IPS-20b (cell line): ENCODE measurements at regions not wholly inside any gene's neighbourhood (a gene's known extent, or its start where the extent isn't known, plus 50 kb on each side); places are given as distances from the start of the nearest gene placed in this dataset.

ENCODE experiments used
- H3K27ac ChIP-seq: one replicate; pipeline ENCODE4 v1.5.1; 2013; ENCODE audit warnings: low read length
- H3K27me3 ChIP-seq: 2 replicates; pipeline ENCODE4 v1.6.1; 2013; ENCODE audit warnings: mild to moderate bottlenecking, low read length, inconsistent platforms; ENCODE audit not compliant: insufficient read depth
- H3K36me3 ChIP-seq: 2 replicates; pipeline ENCODE4 v1.6.1; 2013; ENCODE audit warnings: low read depth, mild to moderate bottlenecking, inconsistent platforms, low read length, moderate library complexity; ENCODE audit not compliant: insufficient read depth
- H3K4me1 ChIP-seq: 2 replicates; pipeline ENCODE4 v1.6.1; 2013; ENCODE audit warnings: mild to moderate bottlenecking, control low read depth, inconsistent platforms, low read length, moderate library complexity; ENCODE audit not compliant: insufficient read depth
- H3K4me3 ChIP-seq: 2 replicates; pipeline ENCODE4 v1.5.1; 2013; ENCODE audit warnings: mild to moderate bottlenecking, low read length, inconsistent platforms
- H3K9ac ChIP-seq: 2 replicates; pipeline ENCODE4 v1.6.1; 2013; ENCODE audit warnings: low read depth, mild to moderate bottlenecking, inconsistent platforms, low read length, moderate library complexity
- H3K9me3 ChIP-seq: 2 replicates; pipeline ENCODE4 v1.6.1; 2013; ENCODE audit warnings: mild to moderate bottlenecking, low read depth, low read length, inconsistent platforms; ENCODE audit not compliant: insufficient read depth

DNA sequence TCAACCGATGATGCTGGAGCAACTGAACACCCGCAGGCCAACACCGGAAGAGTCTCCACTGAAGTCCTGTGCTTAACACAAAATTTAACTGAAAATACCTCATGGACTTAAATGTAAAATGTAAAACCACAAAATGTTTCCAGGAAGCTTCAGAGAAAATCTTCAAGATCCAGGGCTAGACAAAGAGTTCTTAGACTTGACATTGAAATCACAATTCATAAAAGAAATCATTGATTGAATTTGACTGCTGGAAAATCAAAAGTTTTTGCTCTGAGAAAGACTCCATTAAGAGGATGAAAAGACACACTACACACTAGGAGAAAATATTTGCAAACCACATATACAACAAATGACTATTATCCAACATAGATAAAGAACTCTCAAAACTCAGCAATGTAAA lies 234.7 kb upstream of the PPP2R2D start:
- Histone ChIP-seq H3K36me3 (no peaks in the 10 kb centered on the region), H3K9ac (no peak overlapping the region), H3K27ac (no peak overlapping the region), H3K9me3 (no peaks in the 10 kb centered on the region), H3K4me3 (no peak overlapping the region), H3K27me3 (no peaks in the 10 kb centered on the region), H3K4me1 (no peaks in the 10 kb centered on the region)

- Histone ChIP-seq H3K4me1 (no peaks in the 10 kb centered on the region), H3K9me3 (peaks cover under 1% of the 10 kb centered on the region; the same call in 1 of the 2 replicates), H3K27me3 (no peaks in the 10 kb centered on the region), H3K27ac (no peak overlapping the region), H3K36me3 (no peaks in the 10 kb centered on the region), H3K4me3 (no peak overlapping the region), H3K9ac (no peak overlapping the region)
Observed at GRCh38 chr10:131667047-131667446, 233.8 kb upstream of the PPP2R2D start.

DNA sequence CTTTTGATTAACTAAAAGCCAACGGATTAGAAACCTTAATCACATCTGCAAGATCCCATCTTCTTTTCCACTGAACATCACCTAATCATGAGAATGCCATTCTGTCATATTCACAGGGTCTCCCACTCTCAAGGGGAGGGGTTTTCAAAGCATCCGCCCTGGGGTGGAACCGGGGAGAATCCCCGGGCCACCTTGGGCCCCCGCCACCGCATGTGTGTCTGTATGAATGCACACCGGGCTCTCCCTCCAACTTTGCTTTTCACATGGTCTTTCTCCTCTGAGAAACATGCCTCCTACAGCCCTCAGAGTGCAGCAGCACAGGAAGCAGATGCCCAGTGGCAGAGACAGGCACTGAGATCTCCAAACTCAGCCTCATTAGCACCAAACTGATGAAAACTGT lies 233.2 kb upstream of the PPP2R2D start:
- H3K36me3 ChIP-seq, result no peaks in the 10 kb centered on the region
- H3K9me3 ChIP-seq, result peaks cover 5% of the 10 kb centered on the region; the same call in 1 of the 2 replicates
- no peak overlapping the region for H3K27ac ChIP-seq
- no peaks in the 10 kb centered on the region for H3K4me1 ChIP-seq
- no peaks in the 10 kb centered on the region for H3K27me3 ChIP-seq
- H3K9ac ChIP-seq, result no peak overlapping the region
- no peak overlapping the region for H3K4me3 ChIP-seq

GRCh38 chr10:131668903-131669302 lies 231.9 kb upstream of the PPP2R2D start:
- Histone ChIP-seq H3K27me3 (no peaks in the 10 kb centered on the region), H3K4me3 (no peak overlapping the region), H3K27ac (no peak overlapping the region), H3K36me3 (no peaks in the 10 kb centered on the region), H3K9ac (no peak overlapping the region), H3K4me1 (no peaks in the 10 kb centered on the region), H3K9me3 (peaks cover 5% of the 10 kb centered on the region; the same call in 1 of the 2 replicates)

- Histone ChIP-seq H3K4me1 (no peaks in the 10 kb centered on the region), H3K9ac (no peak overlapping the region), H3K9me3 (peaks cover 5% of the 10 kb centered on the region; the same call in 1 of the 2 replicates), H3K36me3 (no peaks in the 10 kb centered on the region), H3K27me3 (no peaks in the 10 kb centered on the region; the same call in 1 of the 2 replicates), H3K4me3 (no peak overlapping the region), H3K27ac (no peak overlapping the region)
Observed at GRCh38 chr10:131669838-131670237, 231.0 kb upstream of the PPP2R2D start.

- Histone ChIP-seq H3K4me1 (no peaks in the 10 kb centered on the region), H3K36me3 (no peaks in the 10 kb centered on the region), H3K27ac (no peak overlapping the region), H3K4me3 (no peak overlapping the region), H3K9ac (no peak overlapping the region), H3K27me3 (peaks cover 5% of the 10 kb centered on the region; the same call in 1 of the 2 replicates), H3K9me3 (peaks cover 5% of the 10 kb centered on the region; the same call in 1 of the 2 replicates)
Observed at GRCh38 chr10:131670341-131670740, 230.5 kb upstream of the PPP2R2D start.

DNA sequence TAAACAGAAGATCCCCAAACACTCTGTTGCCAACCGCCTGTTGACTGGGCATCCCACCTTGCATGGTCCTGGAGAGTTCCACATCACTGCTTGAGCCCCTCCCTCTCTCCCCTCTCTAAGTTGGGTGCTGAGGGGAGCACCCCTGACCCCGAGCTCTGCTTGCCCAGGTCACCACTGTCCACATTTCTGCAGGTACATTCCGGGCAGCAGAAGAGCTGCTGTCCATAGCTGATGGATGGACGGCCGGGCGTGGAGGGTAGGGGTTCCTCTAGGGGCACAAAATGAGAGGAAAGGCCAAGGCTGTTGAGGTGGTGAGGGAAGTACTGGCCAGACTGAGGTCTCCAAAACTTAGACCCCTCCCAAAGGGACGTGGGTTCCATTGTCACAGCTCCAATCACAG lies 227.4 kb upstream of the PPP2R2D start:
- Histone ChIP-seq H3K4me3 (no peak overlapping the region), H3K27me3 (peaks cover 15% of the 10 kb centered on the region), H3K9me3 (peaks cover 5% of the 10 kb centered on the region; the same call in 1 of the 2 replicates), H3K4me1 (peaks cover 13% of the 10 kb centered on the region), H3K27ac (no peak overlapping the region), H3K9ac (no peak overlapping the region), H3K36me3 (no peaks in the 10 kb centered on the region)

GRCh38 chr10:131674130-131674529 lies 226.7 kb upstream of the PPP2R2D start:
- H3K9me3 ChIP-seq, result peaks cover 5% of the 10 kb centered on the region; the same call in 1 of the 2 replicates
- H3K27me3 ChIP-seq, result peaks cover 15% of the 10 kb centered on the region
- H3K4me3 ChIP-seq, result no peak overlapping the region
- peaks cover 13% of the 10 kb centered on the region for H3K4me1 ChIP-seq
- H3K9ac ChIP-seq, result no peak overlapping the region
- H3K27ac ChIP-seq, result no peak overlapping the region
- no peaks in the 10 kb centered on the region for H3K36me3 ChIP-seq

- Histone ChIP-seq H3K4me1 (peaks cover 13% of the 10 kb centered on the region), H3K36me3 (no peaks in the 10 kb centered on the region), H3K27me3 (peaks cover 24% of the 10 kb centered on the region), H3K27ac (no peak overlapping the region), H3K9ac (no peak overlapping the region), H3K4me3 (no peak overlapping the region), H3K9me3 (peaks cover 5% of the 10 kb centered on the region; the same call in 1 of the 2 replicates)
Observed at GRCh38 chr10:131675104-131675503, 225.7 kb upstream of the PPP2R2D start.

DNA sequence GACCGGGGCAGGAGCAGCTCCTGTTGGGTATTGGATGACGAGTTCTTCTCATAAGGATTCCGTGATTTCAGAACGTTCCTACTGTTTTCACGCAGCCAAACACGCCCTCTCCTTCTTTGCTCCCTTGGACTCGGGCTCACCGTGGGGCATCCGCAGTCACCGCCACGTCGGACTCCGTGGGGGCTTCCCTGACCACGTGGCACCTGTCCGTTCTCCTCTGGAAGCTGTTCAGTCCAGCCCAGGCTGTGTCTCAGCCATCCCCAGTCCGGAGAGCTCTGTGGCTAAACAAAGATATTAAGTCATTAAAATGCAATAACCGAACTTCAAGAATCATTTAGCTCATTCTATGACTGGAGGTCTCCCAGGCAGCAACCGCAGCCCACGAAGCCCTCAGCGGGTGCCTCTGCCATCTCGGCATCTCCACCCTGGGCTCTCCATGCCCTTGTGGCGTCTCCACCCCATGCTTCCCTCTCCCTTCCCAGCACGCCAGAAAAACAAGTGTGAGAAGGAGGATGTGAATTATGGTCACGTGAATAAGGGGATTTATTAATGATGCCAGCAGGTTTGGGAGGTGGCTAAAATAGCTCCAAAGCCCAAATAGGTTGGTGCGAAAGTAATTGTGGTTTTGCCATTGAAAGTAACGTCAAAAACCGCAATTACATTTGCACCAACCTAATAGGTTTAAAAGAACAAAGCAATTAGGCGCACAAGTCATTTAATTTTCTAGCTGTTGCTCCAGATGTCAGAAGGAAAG lies 224.6 kb upstream of the PPP2R2D start:
- Histone ChIP-seq H3K9me3 (peaks cover 5% of the 10 kb centered on the region; the same call in 1 of the 2 replicates), H3K27me3 (peaks cover 27% of the 10 kb centered on the region), H3K27ac (no peak overlapping the region), H3K4me1 (peaks cover 13% of the 10 kb centered on the region), H3K9ac (peak overlapping the region; percentile 35; the same call in 1 of the 2 replicates), H3K36me3 (no peaks in the 10 kb centered on the region), H3K4me3 (peak overlapping the region; percentile 54)

GRCh38 chr10:131676800-131677421 lies 223.9 kb upstream of the PPP2R2D start:
- Histone ChIP-seq H3K4me1 (peaks cover 13% of the 10 kb centered on the region), H3K27ac (peak overlapping the region; percentile 75), H3K9ac (peak overlapping the region; percentile 62; the same call in 1 of the 2 replicates), H3K36me3 (no peaks in the 10 kb centered on the region), H3K27me3 (peaks cover 27% of the 10 kb centered on the region), H3K9me3 (peaks cover 5% of the 10 kb centered on the region; the same call in 1 of the 2 replicates), H3K4me3 (peak overlapping the region; percentile 54)

- Histone ChIP-seq H3K27ac (no peak overlapping the region), H3K9me3 (no peaks in the 10 kb centered on the region), H3K4me3 (no peak overlapping the region), H3K9ac (peak overlapping the region; percentile 62; the same call in 1 of the 2 replicates), H3K4me1 (peaks cover 13% of the 10 kb centered on the region), H3K36me3 (no peaks in the 10 kb centered on the region), H3K27me3 (peaks cover 27% of the 10 kb centered on the region)
Observed at GRCh38 chr10:131677671-131678070, 223.1 kb upstream of the PPP2R2D start.
